WTC11 (cell line): ENCODE measurements at regions not wholly inside any gene's neighbourhood (a gene's known extent, or its start where the extent isn't known, plus 50 kb on each side); places are given as distances from the start of the nearest gene placed in this dataset.

Experiments
- ATAC-seq: fragments of 200-7000 bp; cut with Tn5 transposase; 2 replicates; pipeline ENCODE4 v1.10.0; 2021; ENCODE audit warnings: mild to moderate bottlenecking, moderate library complexity
- CTCF ChIA-PET: fragments of 300-600 bp; sonication (Branson Sonifier 250); formaldehyde crosslinking; loops from one replicate; lab custom pipeline; 2021; ENCODE audit warnings: antibody characterized with exemption; lab: Charles Lee
- POLR2A ChIA-PET: fragments of 350-600 bp; sonication (Branson Sonifier 250); formaldehyde crosslinking; loops from one replicate; lab custom pipeline; 2021; ENCODE audit warnings: antibody characterized with exemption; lab: Charles Lee
- DNase-seq: peaks from one replicate; pipeline ENCODE4 v3.0.0; 2021; ENCODE audit warnings: low spot score
- H3K27ac Mint-ChIP-seq: 2 replicates; pipeline ENCODE4 v1.8.0; 2021; ENCODE audit warnings: mixed read lengths
- H3K27me3 Mint-ChIP-seq: 2 replicates; pipeline ENCODE4 v1.8.0; 2021; ENCODE audit warnings: low read depth, mild to moderate bottlenecking, moderate library complexity, mixed read lengths
- H3K36me3 Mint-ChIP-seq: 2 replicates; pipeline ENCODE4 v1.8.0; 2021; ENCODE audit warnings: mixed read lengths
- H3K4me1 Mint-ChIP-seq: 2 replicates; pipeline ENCODE4 v1.8.0; 2022; ENCODE audit warnings: mixed read lengths
- H3K4me3 Mint-ChIP-seq: 2 replicates; pipeline ENCODE4 v1.8.0; 2021; ENCODE audit warnings: mild to moderate bottlenecking, moderate library complexity, mixed read lengths
- H3K9me3 Mint-ChIP-seq: 2 replicates; pipeline ENCODE4 v1.8.0; 2021; ENCODE audit warnings: mixed read lengths
- EMX1 ChIP-seq: fragments of 250-450 bp; sonication (Bioruptor Pico); IDR thresholded peaks from 2 replicates; pipeline ENCODE4 v1.8.0; 2021; ENCODE audit warnings: mild to moderate bottlenecking
- GRHL2 ChIP-seq: fragments of 250-450 bp; sonication (Bioruptor Pico); IDR thresholded peaks from 2 replicates; pipeline ENCODE4 v1.8.0; 2022; ENCODE audit warnings: mild to moderate bottlenecking, moderate library complexity; ENCODE audit not compliant: insufficient replicate concordance, severe bottlenecking
- HMGA2 ChIP-seq: fragments of 250-450 bp; sonication (Bioruptor Pico); IDR thresholded peaks from 2 replicates; pipeline ENCODE4 v1.4.0; 2021; ENCODE audit warnings: mild to moderate bottlenecking, moderate library complexity
- IRF2 ChIP-seq: sonication (generic); formaldehyde crosslinking; IDR thresholded peaks from 2 replicates; pipeline ENCODE4 v1.8.0; 2022; ENCODE audit warnings: low read depth, missing genetic modification reagents, borderline replicate concordance
- NR3C1 ChIP-seq: sonication (generic); formaldehyde crosslinking; conservative IDR thresholded peaks from 2 replicates; pipeline ENCODE4 v1.8.1; 2023; ENCODE audit warnings: low read depth, mild to moderate bottlenecking, missing genetic modification reagents
- SMAD4 ChIP-seq: sonication (generic); formaldehyde crosslinking; IDR thresholded peaks from 2 replicates; pipeline ENCODE4 v1.8.0; 2022; ENCODE audit warnings: mild to moderate bottlenecking, missing genetic modification reagents
- TCF7 ChIP-seq: sonication (generic); formaldehyde crosslinking; IDR thresholded peaks from 2 replicates; pipeline ENCODE4 v1.8.0; 2022; ENCODE audit warnings: mild to moderate bottlenecking, low read depth, missing genetic modification reagents, moderate library complexity
- ZNF121 ChIP-seq: sonication (generic); formaldehyde crosslinking; IDR thresholded peaks from 2 replicates; pipeline ENCODE4 v1.8.0; 2023; ENCODE audit warnings: missing genetic modification reagents
- ZNF219 ChIP-seq: sonication (generic); formaldehyde crosslinking; IDR thresholded peaks from 2 replicates; pipeline ENCODE4 v1.8.0; 2023; ENCODE audit warnings: missing genetic modification reagents, mild to moderate bottlenecking, borderline replicate concordance
- ZNF423 ChIP-seq: fragments of 250-450 bp; sonication (Bioruptor Pico); IDR thresholded peaks from 2 replicates; pipeline ENCODE4 v2.1.2; 2022; ENCODE audit warnings: mild to moderate bottlenecking, moderate library complexity
- TF ChIP-seq, protein P1 (sequence below): sonication (generic); formaldehyde crosslinking; IDR thresholded peaks from 2 replicates; pipeline ENCODE4 v1.8.0; 2023; ENCODE audit warnings: missing genetic modification reagents, mild to moderate bottlenecking, borderline replicate concordance
- TF ChIP-seq, protein P2 (sequence below): fragments of 250-450 bp; sonication (Bioruptor Pico); IDR thresholded peaks from 2 replicates; pipeline ENCODE4 v1.9.0; 2021; ENCODE audit warnings: mild to moderate bottlenecking, borderline replicate concordance
- TF ChIP-seq, protein P3 (sequence below): sonication (generic); formaldehyde crosslinking; IDR thresholded peaks from 2 replicates; pipeline ENCODE4 v1.8.0; 2023; ENCODE audit warnings: missing genetic modification reagents
- TF ChIP-seq, protein P4 (sequence below): sonication (generic); formaldehyde crosslinking; IDR thresholded peaks from 2 replicates; pipeline ENCODE4 v1.8.1; 2022; ENCODE audit warnings: mild to moderate bottlenecking, moderate library complexity, missing genetic modification reagents
- TF ChIP-seq, protein P5 (sequence below): fragments of 250-450 bp; sonication (Bioruptor Pico); IDR thresholded peaks from 2 replicates; pipeline ENCODE4 v1.8.0; 2021; ENCODE audit warnings: mild to moderate bottlenecking
- TF ChIP-seq, protein P6 (sequence below): sonication (generic); formaldehyde crosslinking; IDR thresholded peaks from 2 replicates; pipeline ENCODE4 v1.8.1; 2023; ENCODE audit warnings: mild to moderate bottlenecking, missing genetic modification reagents, moderate library complexity

DNA sequence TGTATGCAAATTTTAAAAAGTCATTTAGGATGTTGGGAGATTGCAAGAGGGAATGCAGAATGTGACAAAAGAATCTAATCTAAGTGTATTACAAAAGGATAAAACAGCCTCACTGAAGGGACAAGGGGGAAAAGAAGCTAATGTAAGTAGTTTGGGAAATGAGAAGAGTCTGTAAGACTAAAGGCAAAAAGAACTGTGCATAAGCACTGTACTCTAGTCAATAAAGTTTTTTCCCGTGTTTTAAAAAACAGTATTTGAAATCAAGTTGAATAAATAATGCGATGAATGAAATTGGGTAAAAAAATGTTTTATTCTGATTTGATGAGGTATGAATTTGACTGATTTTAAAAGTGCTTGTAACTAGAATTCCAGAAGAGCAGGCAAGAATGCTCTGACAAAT is 149.8 kb downstream of the VEGFA start (continued):
- TF ChIP-seq, protein P1, sequence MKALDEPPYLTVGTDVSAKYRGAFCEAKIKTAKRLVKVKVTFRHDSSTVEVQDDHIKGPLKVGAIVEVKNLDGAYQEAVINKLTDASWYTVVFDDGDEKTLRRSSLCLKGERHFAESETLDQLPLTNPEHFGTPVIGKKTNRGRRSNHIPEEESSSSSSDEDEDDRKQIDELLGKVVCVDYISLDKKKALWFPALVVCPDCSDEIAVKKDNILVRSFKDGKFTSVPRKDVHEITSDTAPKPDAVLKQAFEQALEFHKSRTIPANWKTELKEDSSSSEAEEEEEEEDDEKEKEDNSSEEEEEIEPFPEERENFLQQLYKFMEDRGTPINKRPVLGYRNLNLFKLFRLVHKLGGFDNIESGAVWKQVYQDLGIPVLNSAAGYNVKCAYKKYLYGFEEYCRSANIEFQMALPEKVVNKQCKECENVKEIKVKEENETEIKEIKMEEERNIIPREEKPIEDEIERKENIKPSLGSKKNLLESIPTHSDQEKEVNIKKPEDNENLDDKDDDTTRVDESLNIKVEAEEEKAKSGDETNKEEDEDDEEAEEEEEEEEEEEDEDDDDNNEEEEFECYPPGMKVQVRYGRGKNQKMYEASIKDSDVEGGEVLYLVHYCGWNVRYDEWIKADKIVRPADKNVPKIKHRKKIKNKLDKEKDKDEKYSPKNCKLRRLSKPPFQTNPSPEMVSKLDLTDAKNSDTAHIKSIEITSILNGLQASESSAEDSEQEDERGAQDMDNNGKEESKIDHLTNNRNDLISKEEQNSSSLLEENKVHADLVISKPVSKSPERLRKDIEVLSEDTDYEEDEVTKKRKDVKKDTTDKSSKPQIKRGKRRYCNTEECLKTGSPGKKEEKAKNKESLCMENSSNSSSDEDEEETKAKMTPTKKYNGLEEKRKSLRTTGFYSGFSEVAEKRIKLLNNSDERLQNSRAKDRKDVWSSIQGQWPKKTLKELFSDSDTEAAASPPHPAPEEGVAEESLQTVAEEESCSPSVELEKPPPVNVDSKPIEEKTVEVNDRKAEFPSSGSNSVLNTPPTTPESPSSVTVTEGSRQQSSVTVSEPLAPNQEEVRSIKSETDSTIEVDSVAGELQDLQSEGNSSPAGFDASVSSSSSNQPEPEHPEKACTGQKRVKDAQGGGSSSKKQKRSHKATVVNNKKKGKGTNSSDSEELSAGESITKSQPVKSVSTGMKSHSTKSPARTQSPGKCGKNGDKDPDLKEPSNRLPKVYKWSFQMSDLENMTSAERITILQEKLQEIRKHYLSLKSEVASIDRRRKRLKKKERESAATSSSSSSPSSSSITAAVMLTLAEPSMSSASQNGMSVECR (CRISPR knock-in tag), result no peak

DNA sequence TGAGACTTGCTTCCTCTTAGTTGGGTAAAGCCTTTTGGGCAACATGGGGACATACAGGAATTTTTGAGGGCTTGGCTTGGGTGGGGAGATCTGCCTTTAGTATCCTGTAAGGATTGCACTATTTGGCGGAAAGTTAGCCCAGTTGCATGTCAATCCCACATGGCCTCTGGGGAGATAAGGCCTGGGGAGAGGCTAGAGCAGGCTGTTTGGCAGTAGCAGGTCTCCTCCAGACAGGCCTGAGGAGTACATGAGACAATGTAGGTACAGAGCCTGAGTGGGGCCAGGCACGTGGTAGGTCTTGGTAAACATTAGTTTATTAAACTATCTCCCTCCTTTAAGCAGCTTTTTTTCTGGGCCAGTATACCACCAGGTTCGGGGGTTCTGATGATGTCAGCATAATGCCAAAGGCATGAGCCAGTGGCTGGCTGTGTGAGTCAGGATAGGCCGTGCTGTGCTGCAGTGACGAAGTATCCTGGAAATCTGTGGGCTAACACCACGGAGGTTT is 147.9 kb downstream of the VEGFA start:
- no peaks in the 10 kb centered on the region for H3K9me3 Mint-ChIP-seq
- ChIA-PET CTCF (no interaction called here), POLR2A (no interaction called here)
- DNase-seq (no peak), ATAC-seq (no peak)
- no peaks in the 10 kb centered on the region for H3K27me3 Mint-ChIP-seq
- no peaks in the 10 kb centered on the region for H3K36me3 Mint-ChIP-seq
- H3K4me1 Mint-ChIP-seq, result peaks cover 5% of the 10 kb centered on the region; the same call in 1 of the 2 replicates
- H3K27ac Mint-ChIP-seq, result no peak overlapping the region
- no peak overlapping the region for H3K4me3 Mint-ChIP-seq
- TF ChIP-seq, protein P2, sequence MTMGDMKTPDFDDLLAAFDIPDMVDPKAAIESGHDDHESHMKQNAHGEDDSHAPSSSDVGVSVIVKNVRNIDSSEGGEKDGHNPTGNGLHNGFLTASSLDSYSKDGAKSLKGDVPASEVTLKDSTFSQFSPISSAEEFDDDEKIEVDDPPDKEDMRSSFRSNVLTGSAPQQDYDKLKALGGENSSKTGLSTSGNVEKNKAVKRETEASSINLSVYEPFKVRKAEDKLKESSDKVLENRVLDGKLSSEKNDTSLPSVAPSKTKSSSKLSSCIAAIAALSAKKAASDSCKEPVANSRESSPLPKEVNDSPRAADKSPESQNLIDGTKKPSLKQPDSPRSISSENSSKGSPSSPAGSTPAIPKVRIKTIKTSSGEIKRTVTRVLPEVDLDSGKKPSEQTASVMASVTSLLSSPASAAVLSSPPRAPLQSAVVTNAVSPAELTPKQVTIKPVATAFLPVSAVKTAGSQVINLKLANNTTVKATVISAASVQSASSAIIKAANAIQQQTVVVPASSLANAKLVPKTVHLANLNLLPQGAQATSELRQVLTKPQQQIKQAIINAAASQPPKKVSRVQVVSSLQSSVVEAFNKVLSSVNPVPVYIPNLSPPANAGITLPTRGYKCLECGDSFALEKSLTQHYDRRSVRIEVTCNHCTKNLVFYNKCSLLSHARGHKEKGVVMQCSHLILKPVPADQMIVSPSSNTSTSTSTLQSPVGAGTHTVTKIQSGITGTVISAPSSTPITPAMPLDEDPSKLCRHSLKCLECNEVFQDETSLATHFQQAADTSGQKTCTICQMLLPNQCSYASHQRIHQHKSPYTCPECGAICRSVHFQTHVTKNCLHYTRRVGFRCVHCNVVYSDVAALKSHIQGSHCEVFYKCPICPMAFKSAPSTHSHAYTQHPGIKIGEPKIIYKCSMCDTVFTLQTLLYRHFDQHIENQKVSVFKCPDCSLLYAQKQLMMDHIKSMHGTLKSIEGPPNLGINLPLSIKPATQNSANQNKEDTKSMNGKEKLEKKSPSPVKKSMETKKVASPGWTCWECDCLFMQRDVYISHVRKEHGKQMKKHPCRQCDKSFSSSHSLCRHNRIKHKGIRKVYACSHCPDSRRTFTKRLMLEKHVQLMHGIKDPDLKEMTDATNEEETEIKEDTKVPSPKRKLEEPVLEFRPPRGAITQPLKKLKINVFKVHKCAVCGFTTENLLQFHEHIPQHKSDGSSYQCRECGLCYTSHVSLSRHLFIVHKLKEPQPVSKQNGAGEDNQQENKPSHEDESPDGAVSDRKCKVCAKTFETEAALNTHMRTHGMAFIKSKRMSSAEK, result no peak
- no peak for TF ChIP-seq HMGA2 (CRISPR knock-in tag)
- TF ChIP-seq, protein P1 (CRISPR knock-in tag), result no peak
- TF ChIP-seq, protein P3, sequence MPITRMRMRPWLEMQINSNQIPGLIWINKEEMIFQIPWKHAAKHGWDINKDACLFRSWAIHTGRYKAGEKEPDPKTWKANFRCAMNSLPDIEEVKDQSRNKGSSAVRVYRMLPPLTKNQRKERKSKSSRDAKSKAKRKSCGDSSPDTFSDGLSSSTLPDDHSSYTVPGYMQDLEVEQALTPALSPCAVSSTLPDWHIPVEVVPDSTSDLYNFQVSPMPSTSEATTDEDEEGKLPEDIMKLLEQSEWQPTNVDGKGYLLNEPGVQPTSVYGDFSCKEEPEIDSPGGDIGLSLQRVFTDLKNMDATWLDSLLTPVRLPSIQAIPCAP (CRISPR knock-in tag), result no peak
- TF ChIP-seq TCF7 (CRISPR knock-in tag), result no peak
- TF ChIP-seq, protein P4, sequence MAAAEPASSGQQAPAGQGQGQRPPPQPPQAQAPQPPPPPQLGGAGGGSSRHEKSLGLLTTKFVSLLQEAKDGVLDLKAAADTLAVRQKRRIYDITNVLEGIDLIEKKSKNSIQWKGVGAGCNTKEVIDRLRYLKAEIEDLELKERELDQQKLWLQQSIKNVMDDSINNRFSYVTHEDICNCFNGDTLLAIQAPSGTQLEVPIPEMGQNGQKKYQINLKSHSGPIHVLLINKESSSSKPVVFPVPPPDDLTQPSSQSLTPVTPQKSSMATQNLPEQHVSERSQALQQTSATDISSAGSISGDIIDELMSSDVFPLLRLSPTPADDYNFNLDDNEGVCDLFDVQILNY (CRISPR knock-in tag), result no peak
- TF ChIP-seq, protein P5, sequence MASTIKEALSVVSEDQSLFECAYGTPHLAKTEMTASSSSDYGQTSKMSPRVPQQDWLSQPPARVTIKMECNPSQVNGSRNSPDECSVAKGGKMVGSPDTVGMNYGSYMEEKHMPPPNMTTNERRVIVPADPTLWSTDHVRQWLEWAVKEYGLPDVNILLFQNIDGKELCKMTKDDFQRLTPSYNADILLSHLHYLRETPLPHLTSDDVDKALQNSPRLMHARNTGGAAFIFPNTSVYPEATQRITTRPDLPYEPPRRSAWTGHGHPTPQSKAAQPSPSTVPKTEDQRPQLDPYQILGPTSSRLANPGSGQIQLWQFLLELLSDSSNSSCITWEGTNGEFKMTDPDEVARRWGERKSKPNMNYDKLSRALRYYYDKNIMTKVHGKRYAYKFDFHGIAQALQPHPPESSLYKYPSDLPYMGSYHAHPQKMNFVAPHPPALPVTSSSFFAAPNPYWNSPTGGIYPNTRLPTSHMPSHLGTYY (CRISPR knock-in tag), result no peak
- no peak for TF ChIP-seq SMAD4
- no peak for TF ChIP-seq ZNF219 (CRISPR knock-in tag)
- TF ChIP-seq ZNF423 (CRISPR knock-in tag), result no peak
- TF ChIP-seq, protein P6, sequence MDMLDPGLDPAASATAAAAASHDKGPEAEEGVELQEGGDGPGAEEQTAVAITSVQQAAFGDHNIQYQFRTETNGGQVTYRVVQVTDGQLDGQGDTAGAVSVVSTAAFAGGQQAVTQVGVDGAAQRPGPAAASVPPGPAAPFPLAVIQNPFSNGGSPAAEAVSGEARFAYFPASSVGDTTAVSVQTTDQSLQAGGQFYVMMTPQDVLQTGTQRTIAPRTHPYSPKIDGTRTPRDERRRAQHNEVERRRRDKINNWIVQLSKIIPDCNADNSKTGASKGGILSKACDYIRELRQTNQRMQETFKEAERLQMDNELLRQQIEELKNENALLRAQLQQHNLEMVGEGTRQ (CRISPR knock-in tag), result no peak
- TF ChIP-seq NR3C1 (CRISPR knock-in tag), result no peak
- TF ChIP-seq IRF2 (CRISPR knock-in tag), result no peak
- TF ChIP-seq EMX1 (CRISPR knock-in tag), result no peak
- no peak for TF ChIP-seq ZNF121 (CRISPR knock-in tag)
- TF ChIP-seq GRHL2 (CRISPR knock-in tag), result no peak
